Upper lobe of left lung (tissue), 6 donors: ENCODE measurements at regions not wholly inside any gene's neighbourhood (a gene's known extent, or its start where the extent isn't known, plus 50 kb on each side); places are given as distances from the start of the nearest gene placed in this dataset.

Source experiments
- ATAC-seq, 2 donors: fragments of 200-7000 bp; cut with Tn5 transposase; one replicate each; pipeline ENCODE4 v1.9.1; 2022; ENCODE audit warnings: mild to moderate bottlenecking in 2 of 2, moderate library complexity in 2 of 2; ENCODE audit not compliant: low FRiP score in 2 of 2
- DNase-seq, 2 donors: peaks; one replicate each; pipeline ENCODE4 v3.0.0-alpha.2; 2019 to 2020
- H3K27ac ChIP-seq, 4 donors: fragments of 200-600 bp; sonication (generic); one replicate each; pipeline ENCODE4 v1.5.1; 2016 to 2019
- H3K27me3 ChIP-seq, 4 donors: fragments of 200-600 bp; sonication (generic); one replicate each; pipeline ENCODE4 v1.5.1; 2017 to 2019
- H3K36me3 ChIP-seq, 4 donors: fragments of 200-600 bp; sonication (generic); one replicate each; pipeline ENCODE4 v1.5.1; 2016 to 2019
- H3K4me1 ChIP-seq, 4 donors: fragments of 200-600 bp; sonication (generic); one replicate each; pipeline ENCODE4 v1.5.1; 2018 to 2019
- H3K4me3 ChIP-seq, 4 donors: fragments of 200-600 bp; sonication (generic); one replicate each; pipeline ENCODE4 v1.5.1; 2017 to 2019; ENCODE audit warnings: mild to moderate bottlenecking in 2 of 4, moderate library complexity in 1 of 4
- H3K9me3 ChIP-seq, 4 donors: fragments of 200-600 bp; sonication (generic); one replicate each; pipeline ENCODE4 v1.5.1; 2018 to 2019
- CTCF ChIP-seq, 6 experiments: fragments of 450-650 bp in 4 of 6; fragments of 200-600 bp in 2 of 6; sonication (generic) in 2 of 6; IDR thresholded peaks; one replicate each; pipeline ENCODE4 v1.5.1; 2016 to 2019; ENCODE audit warnings: antibody characterized with exemption in 6 of 6
- EP300 ChIP-seq, 4 donors: sonication (generic); formaldehyde crosslinking; IDR thresholded peaks; one replicate each; pipeline ENCODE4 v1.5.1; 2017; ENCODE audit warnings: antibody characterized with exemption in 4 of 4, control low read depth in 2 of 4
- POLR2A ChIP-seq, 4 donors: fragments of 450-650 bp; IDR thresholded peaks; one replicate each; pipeline ENCODE4 v1.5.1; 2016 to 2017; ENCODE audit warnings: antibody characterized with exemption in 4 of 4, mild to moderate bottlenecking in 2 of 4
- POLR2AphosphoS5 ChIP-seq, 2 donors: sonication (generic); formaldehyde crosslinking; IDR thresholded peaks; one replicate each; pipeline ENCODE4 v1.5.1; 2017; ENCODE audit warnings: antibody characterized with exemption in 2 of 2
- WGBS, 2 donors: methylation state at CpG; one replicate each; pipeline ENCODE4 v1.1.5; 2017 to 2018; 5-methylcytosine and 5-hydroxymethylcytosine counted together
- donor health status: DM: no; HTN: no; CAD: no; lungs with moderate emphysema.
- donor health status: DM: no; HTN: yes; CAD: no; lungs with severe emphysema.

GRCh38 chr6:100112855-100113508 lies 119.0 kb upstream of the MCHR2 start:
- Histone ChIP-seq H3K4me1 (no peaks in the 10 kb centered on the region), H3K9me3 (no peaks in the 10 kb centered on the region), H3K4me3 (no peak overlapping the region), H3K27me3 (no peaks in the 10 kb centered on the region), H3K36me3 (no peaks in the 10 kb centered on the region), H3K27ac (no peak overlapping the region)
- ATAC-seq = no peak
- WGBS, 2 donors = 57 to 61% methylated on average over 8 of the region's 8 CpGs
- TF ChIP-seq CTCF (IDR thresholded peaks at IDR 0.05) (no peak), POLR2A (IDR thresholded peaks at IDR 0.05) (no peak)
- DNase-seq = no peak

DNA sequence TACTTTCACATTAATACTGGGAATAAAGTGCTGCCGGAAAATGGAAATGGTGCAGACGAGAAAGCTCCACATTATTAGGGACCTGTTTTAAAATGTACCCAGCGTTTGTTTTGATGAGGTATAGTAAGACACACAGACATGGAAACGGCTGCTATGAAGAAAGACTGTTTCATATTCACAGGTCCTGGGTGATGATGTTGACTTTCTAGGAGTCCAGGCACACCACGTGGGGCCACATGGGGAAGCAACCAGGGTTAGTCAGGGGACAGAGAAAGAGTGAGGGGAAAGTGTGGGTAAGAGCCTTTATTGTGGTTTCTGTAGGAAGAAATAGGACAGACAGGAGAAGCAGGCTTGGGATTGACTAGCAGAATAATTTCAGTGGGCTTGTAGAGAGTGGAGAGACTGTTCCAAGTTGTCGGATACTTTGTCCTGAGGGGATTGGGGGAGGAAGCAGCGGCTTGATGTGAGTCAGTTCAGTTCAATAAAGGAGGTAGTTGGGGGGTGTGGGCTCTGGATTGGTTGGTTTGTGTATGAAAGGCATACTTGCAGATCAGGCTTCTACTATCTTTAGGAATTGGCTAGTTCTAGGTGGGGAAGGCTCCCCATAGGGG lies 112.0 kb upstream of the MCHR2 start:
- no peak overlapping the region for H3K27ac ChIP-seq
- H3K4me3 ChIP-seq = no peak overlapping the region
- no peaks in the 10 kb centered on the region for H3K27me3 ChIP-seq
- TF ChIP-seq POLR2AphosphoS5 (IDR thresholded peaks at IDR 0.05) (no peak), POLR2A (IDR thresholded peaks at IDR 0.05) (no peak), CTCF (IDR thresholded peaks at IDR 0.05) (no peak), EP300 (IDR thresholded peaks at IDR 0.05) (no peak)
- DNase-seq (no peak), ATAC-seq (no peak)
- H3K4me1 ChIP-seq = no peaks in the 10 kb centered on the region
- H3K36me3 ChIP-seq = no peaks in the 10 kb centered on the region
- WGBS, 2 donors = 64 to 65% methylated on average over 7 of the region's 7 CpGs
- H3K9me3 ChIP-seq = no peaks in the 10 kb centered on the region

DNA sequence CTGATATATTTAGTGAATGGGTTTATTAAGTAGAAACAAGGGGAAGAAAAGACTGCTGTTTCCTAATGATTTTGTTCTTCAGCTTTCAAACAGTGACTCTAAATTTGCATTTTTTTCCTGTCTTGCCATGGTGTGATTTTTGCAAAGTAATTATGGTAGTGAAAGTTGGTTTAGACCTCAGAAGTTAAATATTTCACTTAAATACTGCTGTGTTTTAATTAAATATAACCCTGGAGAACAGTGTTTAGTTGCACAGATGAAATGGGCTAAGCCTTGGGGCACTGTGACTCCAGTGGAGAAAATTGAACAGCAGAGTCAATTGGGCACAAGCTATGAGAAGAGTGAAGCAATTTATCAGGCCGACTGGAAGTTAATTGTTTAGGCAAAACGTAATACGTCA lies 111.1 kb upstream of the MCHR2 start:
- ATAC-seq (no peak), DNase-seq (no peak)
- Histone ChIP-seq H3K9me3 (no peaks in the 10 kb centered on the region), H3K27me3 (no peaks in the 10 kb centered on the region), H3K36me3 (no peaks in the 10 kb centered on the region), H3K4me3 (no peak overlapping the region), H3K4me1 (no peaks in the 10 kb centered on the region), H3K27ac (no peak overlapping the region)
- WGBS, 2 donors = 71 to 74% methylated on average over 3 of the region's 3 CpGs
- no peak for TF ChIP-seq EP300 (IDR thresholded peaks at IDR 0.05)

DNA sequence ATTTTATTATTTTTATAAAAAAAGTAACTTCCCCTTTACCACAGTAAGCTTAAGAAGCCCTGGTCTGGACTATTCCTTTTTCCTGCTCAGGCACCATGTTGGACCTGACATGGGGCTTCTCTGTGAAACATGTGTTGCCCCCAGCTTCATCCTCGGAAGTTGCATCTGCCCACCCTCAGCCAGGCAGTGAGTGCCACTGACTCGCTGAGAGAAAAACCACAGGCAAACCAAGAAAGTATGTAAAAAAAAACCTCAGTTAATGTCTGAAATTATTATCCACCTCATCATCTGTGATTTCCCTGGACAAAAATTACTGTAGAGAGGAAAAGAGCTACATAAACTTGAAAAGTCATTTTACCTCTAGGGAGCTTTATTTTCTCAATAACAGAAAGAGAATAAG lies 109.9 kb upstream of the MCHR2 start:
- ATAC-seq = no peak
- Histone ChIP-seq H3K9me3 (no peaks in the 10 kb centered on the region), H3K4me3 (no peak overlapping the region), H3K36me3 (no peaks in the 10 kb centered on the region), H3K4me1 (no peaks in the 10 kb centered on the region), H3K27me3 (no peaks in the 10 kb centered on the region), H3K27ac (no peak overlapping the region)
- TF ChIP-seq CTCF (IDR thresholded peaks at IDR 0.05) = no peak
- DNase-seq = no peak
- WGBS, 2 donors = 72 to 91% methylated on average over 2 of the region's 2 CpGs

DNA sequence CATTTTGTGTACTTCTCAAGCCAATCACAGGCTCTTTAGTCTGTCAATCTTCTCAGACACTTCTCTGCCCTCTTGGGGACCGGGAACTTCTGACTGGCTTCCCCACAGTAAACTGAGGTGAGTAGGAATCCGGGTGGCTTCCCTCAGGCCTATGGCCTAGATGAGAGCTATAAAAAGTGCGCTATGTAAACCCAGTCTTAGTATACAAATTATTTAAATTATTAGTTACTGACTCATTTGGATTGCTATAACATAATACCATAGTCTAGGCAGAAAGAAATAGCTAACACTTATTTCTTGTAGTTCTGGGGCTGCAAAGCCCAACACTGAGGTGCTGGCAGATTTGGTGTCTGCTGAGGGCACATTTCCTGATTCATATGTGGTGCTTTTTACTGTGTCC lies 109.2 kb upstream of the MCHR2 start:
- no peak for ATAC-seq
- Histone ChIP-seq H3K27ac (no peak overlapping the region), H3K4me3 (no peak overlapping the region), H3K4me1 (no peaks in the 10 kb centered on the region), H3K9me3 (no peaks in the 10 kb centered on the region), H3K27me3 (no peaks in the 10 kb centered on the region), H3K36me3 (no peaks in the 10 kb centered on the region)
- TF ChIP-seq POLR2A (IDR thresholded peaks at IDR 0.05) = no peak
- no peak for TF ChIP-seq POLR2AphosphoS5 (IDR thresholded peaks at IDR 0.05)
- DNase-seq = no peak
- 79 to 81% methylated on average over 3 of the region's 3 CpGs for WGBS, 2 donors

- WGBS, 2 donors = 76 to 83% methylated on average over 3 of the region's 3 CpGs
- ATAC-seq = no peak
- no peak for DNase-seq
- Histone ChIP-seq H3K4me1 (no peaks in the 10 kb centered on the region), H3K4me3 (no peak overlapping the region), H3K36me3 (no peaks in the 10 kb centered on the region), H3K9me3 (no peaks in the 10 kb centered on the region), H3K27ac (no peak overlapping the region), H3K27me3 (no peaks in the 10 kb centered on the region)
- no peak for TF ChIP-seq EP300 (IDR thresholded peaks at IDR 0.05)
Observed at GRCh38 chr6:100101644-100102043, 107.6 kb upstream of the MCHR2 start.
